GM12865 (cell line): ENCODE measurements at regions not wholly inside any gene's neighbourhood (a gene's known extent, or its start where the extent isn't known, plus 50 kb on each side); places are given as distances from the start of the nearest gene placed in this dataset.

Source experiments
- DNase-seq: peaks from one replicate; pipeline ENCODE4 v3.0.0; 2010; ENCODE audit warnings: low read depth
- H3K4me3 ChIP-seq: 2 replicates; pipeline ENCODE4 v1.5.1; 2011; ENCODE audit warnings: mild to moderate bottlenecking, low read depth, low read length, control low read depth
- CTCF ChIP-seq: IDR thresholded peaks from 2 replicates; pipeline ENCODE4 v1.5.1; 2011; ENCODE audit warnings: low read length, control low read depth, low read depth, inconsistent platforms; ENCODE audit not compliant: insufficient read depth; ENCODE audit errors: missing control alignments

GRCh38 chr20:16939051-16939450 is 190.9 kb downstream of the OTOR start:
- no peak for DNase-seq
- no peak for TF ChIP-seq CTCF
- H3K4me3 ChIP-seq: no peak overlapping the region

- DNase-seq: no peak
- no peak overlapping the region for H3K4me3 ChIP-seq
- TF ChIP-seq CTCF: no peak
Measured at GRCh38 chr20:16940701-16941100, 192.5 kb downstream of the OTOR start.

- no peak overlapping the region for H3K4me3 ChIP-seq
- no peak for TF ChIP-seq CTCF
- DNase-seq: no peak
Measured at GRCh38 chr20:16942051-16942450, 193.9 kb downstream of the OTOR start.

- no peak for TF ChIP-seq CTCF
- DNase-seq: no peak
- H3K4me3 ChIP-seq: no peak overlapping the region
Measured at GRCh38 chr20:16942756-16943155, 194.6 kb downstream of the OTOR start.

- no peak for DNase-seq
- no peak overlapping the region for H3K4me3 ChIP-seq
- TF ChIP-seq CTCF: no peak
Measured at GRCh38 chr20:16944745-16945144, 196.6 kb downstream of the OTOR start.

GRCh38 chr20:16945619-16946018 is 197.5 kb downstream of the OTOR start:
- no peak overlapping the region for H3K4me3 ChIP-seq
- TF ChIP-seq CTCF: no peak
- DNase-seq: no peak

- DNase-seq: no peak
- no peak for TF ChIP-seq CTCF
- no peak overlapping the region for H3K4me3 ChIP-seq
Measured at GRCh38 chr20:16946097-16946496, 197.9 kb downstream of the OTOR start.
